H54 (cell line): ENCODE measurements at regions not wholly inside any gene's neighbourhood (a gene's known extent, or its start where the extent isn't known, plus 50 kb on each side); places are given as distances from the start of the nearest gene placed in this dataset.

Source experiments
- DNase-seq: peaks from one replicate; pipeline ENCODE4 v3.0.0; 2011; ENCODE audit warnings: low spot score, mixed read lengths; ENCODE audit not compliant: insufficient read length
- FAIRE-seq: peaks from 3 replicates; lab custom pipeline; 2011; peaks lifted over from hg19 to GRCh38; lab: Jason Lieb, UNC
- POLR2A ChIP-seq: IDR thresholded peaks from 2 replicates; pipeline ENCODE4 v1.6.1; 2011; ENCODE audit warnings: low read depth, mild to moderate bottlenecking, low read length

DNA sequence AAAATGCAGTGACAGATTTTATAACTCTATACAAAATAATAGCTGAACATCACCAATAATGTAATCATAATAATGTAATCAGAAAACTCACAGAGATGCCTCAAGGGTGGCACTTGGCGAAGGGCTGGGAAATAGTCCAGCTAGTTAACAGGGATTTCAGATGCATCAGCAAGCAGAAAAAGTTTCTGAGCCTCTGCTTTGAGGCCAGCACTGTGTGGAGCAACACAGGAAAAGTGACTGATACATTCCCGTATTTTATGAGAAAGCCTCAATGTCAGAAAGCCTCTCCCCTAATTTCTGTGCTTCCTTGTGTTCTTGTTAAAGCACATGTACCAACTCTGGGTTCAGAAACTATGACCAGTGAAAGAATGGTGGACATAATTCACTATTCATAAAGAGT lies 304.8 kb downstream of the VPS13C start:
- no peak for DNase-seq
- TF ChIP-seq POLR2A = no peak
- FAIRE-seq = no peak

DNA sequence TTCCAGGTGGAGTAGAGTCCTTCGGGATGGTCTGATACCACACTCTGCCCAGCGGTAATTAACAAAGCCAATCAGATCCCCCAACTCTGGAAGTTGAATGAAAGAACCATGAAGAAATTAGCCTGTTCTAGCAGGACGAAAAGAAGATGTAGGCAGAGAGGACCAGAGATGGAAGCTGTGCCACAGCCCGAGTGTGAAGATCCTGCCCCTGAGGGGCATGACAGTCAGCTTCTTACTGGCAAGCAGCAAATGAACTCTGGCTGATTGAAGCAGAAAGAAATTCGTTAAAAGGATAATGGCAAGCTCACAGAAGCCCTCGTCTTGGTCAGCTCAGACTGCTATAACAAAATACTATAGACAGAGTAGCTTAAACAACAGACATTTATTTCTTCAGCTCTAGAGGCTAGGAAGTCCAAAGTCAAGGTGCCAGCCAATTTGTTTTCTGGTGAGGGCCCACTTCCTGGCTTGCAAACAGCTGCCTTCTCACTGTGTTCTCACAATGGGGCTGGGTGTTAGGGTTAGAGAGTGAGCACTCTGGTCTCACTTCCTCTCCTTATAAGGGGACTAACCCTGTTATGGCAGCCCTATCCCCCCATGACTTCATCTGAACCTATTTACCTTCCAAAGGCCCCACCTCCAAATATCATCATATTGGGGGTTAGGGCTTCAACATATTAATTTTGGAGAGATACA lies 307.1 kb downstream of the VPS13C start:
- TF ChIP-seq POLR2A = no peak
- DNase-seq = no peak
- FAIRE-seq = no peak

GRCh38 chr15:61752001-61752400 lies 308.2 kb downstream of the VPS13C start:
- FAIRE-seq (no peak), DNase-seq (no peak)
- TF ChIP-seq POLR2A = no peak

DNA sequence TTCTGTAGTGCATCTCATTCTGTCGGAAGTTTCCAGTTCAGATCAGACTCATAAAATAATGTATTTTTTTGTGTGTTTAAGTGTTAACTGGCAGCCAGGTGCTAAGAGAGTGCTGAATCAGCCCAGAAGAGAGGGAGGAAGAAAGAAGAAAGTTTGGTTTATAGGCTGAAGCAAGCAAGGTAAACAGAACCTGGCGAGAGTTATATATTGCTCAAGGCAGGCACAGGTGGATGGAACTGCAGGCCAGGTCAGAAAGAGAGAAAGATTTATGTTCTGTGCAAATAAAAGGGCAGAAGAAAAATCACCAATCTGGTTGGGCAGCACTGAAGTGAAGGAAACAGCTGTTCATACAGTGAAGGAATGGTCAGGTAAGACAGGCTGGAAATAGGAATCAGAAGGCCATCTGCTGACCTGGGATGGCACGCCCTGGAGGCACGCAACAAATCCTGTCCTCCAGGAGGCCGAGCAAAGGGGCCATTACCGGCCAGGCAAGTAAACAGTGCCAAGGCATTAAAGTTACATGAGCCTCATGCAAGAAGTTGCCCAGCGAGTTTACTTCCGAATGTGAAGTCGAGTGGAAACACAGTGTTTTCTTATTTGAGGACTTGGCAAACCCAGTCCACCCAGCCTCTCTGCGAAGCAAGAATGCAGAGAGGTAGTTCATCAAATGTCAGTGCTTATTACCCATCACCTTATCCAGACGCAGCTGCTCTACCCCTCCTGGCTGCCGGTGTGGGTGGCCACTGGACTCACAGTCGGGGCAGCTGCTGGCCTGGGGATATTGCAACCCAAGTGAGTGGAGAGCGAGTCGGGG lies 309.8 kb downstream of the VPS13C start:
- DNase-seq (no peak), FAIRE-seq (no peak)
- no peak for TF ChIP-seq POLR2A

- TF ChIP-seq POLR2A = no peak
- FAIRE-seq (no peak), DNase-seq (no peak)
These were observed 311.1 kb downstream of the VPS13C start for GRCh38 chr15:61749169-61749568.

DNA sequence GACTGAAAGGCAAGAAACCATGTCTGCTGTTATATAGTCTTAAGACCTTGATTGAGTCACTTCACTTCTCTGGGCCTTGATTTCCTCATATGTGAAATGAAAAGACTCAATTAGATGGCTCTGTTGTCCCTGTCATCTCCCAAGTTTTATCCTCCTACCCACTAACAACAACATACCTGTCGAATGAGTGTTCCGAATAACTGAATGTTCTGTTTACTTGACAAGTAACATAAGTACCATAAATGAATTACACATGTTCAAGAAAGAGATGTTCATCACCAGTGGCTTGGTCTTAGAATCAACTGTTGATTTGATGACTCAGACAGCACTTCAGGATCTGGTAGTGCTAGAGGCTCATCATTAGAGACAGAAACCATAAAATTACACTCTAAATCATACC lies 311.7 kb downstream of the VPS13C start:
- TF ChIP-seq POLR2A = no peak
- no peak for DNase-seq
- no peak for FAIRE-seq

DNA sequence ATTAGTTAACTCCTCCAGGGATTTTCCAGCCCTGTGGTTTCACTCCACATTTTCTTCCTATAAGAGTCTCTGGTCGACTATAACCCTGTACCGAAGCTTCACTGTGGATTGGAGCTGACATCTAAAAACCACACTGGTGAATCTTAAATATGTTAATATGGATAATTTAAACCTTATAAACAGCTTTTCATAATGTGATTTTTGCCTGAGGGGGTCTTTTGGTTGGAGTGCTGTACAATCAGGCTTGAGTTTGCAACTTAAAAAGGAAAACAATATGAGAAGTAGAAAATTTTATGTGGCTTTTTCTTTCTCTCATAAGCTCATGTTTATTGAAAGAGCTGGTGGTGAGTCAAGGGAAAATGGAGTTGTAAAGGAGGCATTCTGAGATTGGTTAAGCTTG lies 313.7 kb downstream of the VPS13C start:
- no peak for FAIRE-seq
- TF ChIP-seq POLR2A = no peak

DNA sequence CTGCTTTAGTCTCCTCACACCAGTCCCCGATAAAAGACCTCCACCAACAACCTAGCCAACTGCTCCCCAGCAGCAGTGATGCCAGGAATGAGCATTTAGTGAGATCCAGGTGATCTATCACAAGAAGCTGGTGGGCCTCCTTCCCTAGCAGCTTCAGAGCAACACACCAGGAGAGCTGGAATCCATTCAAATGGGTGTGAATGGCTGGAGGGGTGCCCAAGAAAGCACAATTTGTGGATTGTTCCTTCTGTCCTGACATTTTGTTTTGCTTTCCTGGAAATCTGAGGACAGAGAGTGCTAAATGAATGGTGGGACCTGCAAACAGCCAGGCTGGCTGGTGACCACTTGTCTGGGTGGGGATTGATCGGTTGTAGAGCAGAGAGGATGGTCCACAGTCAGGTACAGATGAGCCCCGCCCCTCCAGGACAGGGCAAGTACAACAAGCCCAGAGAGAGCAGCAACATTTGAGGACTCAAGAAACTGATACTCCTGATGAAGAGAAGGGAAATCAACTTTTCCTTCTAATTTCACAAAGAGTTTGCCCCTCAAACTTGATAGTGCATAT lies 316.8 kb downstream of the VPS13C start:
- FAIRE-seq (no peak), DNase-seq (no peak)

More for the DNA sequence above, 313.7 kb downstream of the VPS13C start:
- DNase-seq = no peak

GRCh38 chr15:61742591-61742990 lies 317.7 kb downstream of the VPS13C start:
- DNase-seq = no peak
- FAIRE-seq = no peak
- no peak for TF ChIP-seq POLR2A

More for the DNA sequence above, 316.8 kb downstream of the VPS13C start:
- TF ChIP-seq POLR2A = no peak

- no peak for TF ChIP-seq POLR2A
- no peak for DNase-seq
- no peak for FAIRE-seq
These were observed 323.5 kb downstream of the VPS13C start for GRCh38 chr15:61736790-61737189.

DNA sequence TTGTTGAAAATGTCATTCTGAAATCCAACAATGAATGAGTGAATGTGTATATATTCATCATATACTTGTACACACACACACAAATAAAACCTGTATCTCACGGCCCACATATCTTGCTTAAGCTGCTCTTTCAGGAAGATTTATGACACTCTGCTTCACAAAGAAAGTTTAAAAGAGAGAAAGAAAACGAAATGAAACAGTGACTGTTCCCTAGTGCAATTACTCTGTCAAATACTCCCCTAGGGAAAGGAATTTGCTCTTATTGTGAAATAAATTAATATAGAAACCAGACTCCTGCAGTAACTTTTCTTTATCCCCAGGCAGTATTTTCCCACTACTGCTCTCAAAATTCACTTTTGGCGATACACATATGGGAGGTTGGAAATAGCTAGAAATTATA lies 329.1 kb downstream of the VPS13C start:
- no peak for TF ChIP-seq POLR2A
- FAIRE-seq (no peak), DNase-seq (no peak)

DNA sequence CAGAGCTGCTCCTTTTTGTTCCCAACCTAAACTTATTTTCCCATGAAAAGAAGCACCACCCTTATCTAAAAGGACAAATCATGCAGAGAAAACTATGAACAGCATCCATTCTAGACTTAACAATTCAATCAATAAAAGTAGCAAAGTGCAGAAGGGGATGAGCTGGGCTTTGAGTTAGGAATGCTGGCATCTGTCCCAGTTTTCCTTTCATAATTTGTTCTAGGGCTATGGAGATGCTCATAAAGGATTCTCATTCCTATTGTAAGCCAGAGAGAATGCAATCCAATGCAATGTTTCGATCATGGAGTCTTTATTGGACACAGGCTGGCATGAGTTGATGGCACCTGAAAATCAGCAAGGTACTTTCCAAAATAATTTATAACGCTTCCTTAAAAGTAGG lies 330.6 kb downstream of the VPS13C start:
- no peak for TF ChIP-seq POLR2A
- FAIRE-seq (no peak), DNase-seq (no peak)

- TF ChIP-seq POLR2A = no peak
- no peak for FAIRE-seq
- no peak for DNase-seq
These were observed 334.1 kb downstream of the VPS13C start for GRCh38 chr15:61726166-61726565.

DNA sequence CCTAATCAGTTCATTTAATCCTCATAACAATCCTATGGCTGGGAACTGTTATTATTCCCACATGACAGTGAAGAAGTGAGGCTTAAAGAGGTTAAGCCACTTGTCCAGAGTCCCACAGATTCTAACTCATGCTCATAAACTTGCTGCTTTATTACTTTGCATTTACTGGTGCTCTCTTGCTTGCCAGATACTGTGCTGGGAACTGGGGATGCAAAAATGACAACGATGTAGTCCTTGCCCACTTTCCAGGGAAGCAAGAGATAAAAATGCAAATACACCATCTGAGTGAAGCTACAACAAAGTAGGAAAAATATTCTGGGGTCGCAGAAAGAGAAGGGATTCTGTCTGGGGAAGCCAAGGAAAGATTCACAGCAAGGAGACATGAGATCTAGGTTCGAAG lies 335.0 kb downstream of the VPS13C start:
- FAIRE-seq = no peak
- TF ChIP-seq POLR2A = no peak
- no peak for DNase-seq

- no peak for DNase-seq
- no peak for FAIRE-seq
- TF ChIP-seq POLR2A = no peak
These were observed 335.9 kb downstream of the VPS13C start for GRCh38 chr15:61724251-61724939.
